SH-SY5Y (cell line): ENCODE measurements at regions not wholly inside any gene's neighbourhood (a gene's known extent, or its start where the extent isn't known, plus 50 kb on each side); places are given as distances from the start of the nearest gene placed in this dataset.

Experiments
- GATA2 ChIP-seq: IDR thresholded peaks from 2 replicates; pipeline ENCODE4 v1.6.1; 2011; ENCODE audit warnings: mild to moderate bottlenecking, low read depth, low read length
- GATA3 ChIP-seq: IDR thresholded peaks from 2 replicates; pipeline ENCODE4 v1.6.1; 2011; ENCODE audit warnings: low read depth, mild to moderate bottlenecking, low read length, moderate library complexity

- no peak for TF ChIP-seq GATA3
Measured at GRCh38 chr12:112671564-112671963, 120.0 kb upstream of the RPH3A start.

DNA sequence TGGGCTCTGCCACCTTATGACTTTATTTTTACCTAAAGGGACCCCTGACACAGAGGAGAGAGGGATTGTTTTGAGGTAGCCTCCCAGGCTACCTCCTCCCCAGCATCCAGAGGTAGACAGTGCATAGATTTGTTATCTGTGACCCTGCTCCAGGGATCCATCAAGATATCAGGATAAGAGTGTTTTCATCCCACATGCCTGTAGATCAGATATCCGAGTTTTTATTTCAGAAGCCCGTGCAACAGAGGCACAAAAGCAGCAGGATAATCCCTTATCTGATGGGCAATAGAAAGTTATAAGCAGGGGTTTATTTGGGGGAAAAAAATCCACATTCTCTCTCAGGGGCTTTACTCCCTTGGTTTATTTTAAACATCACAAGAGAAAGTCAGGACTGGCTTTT, 117.0 kb upstream of the RPH3A start:
- TF ChIP-seq GATA2 (peak; percentile 100), GATA3 (peak; percentile 100)

DNA sequence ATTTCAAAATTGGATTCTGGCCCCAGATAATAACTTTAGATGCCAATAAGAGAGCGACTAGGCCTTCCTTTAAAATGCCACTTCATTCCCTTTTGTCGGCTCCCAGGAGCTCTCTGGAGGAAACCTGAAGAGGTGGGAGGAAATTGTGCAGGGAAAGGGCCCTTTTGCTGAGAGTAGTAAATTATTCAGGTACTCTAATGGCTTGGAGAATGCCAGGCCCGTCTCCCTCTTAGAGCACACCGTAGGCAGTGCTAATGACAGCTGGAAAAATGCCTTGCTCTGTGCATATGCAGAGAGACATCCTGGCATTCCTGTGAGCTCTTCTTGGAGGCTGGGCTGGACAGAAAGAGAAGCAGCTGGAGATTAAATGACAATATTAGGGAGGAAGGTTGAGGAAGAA, 115.0 kb upstream of the RPH3A start:
- TF ChIP-seq GATA2 (no peak), GATA3 (no peak)

DNA sequence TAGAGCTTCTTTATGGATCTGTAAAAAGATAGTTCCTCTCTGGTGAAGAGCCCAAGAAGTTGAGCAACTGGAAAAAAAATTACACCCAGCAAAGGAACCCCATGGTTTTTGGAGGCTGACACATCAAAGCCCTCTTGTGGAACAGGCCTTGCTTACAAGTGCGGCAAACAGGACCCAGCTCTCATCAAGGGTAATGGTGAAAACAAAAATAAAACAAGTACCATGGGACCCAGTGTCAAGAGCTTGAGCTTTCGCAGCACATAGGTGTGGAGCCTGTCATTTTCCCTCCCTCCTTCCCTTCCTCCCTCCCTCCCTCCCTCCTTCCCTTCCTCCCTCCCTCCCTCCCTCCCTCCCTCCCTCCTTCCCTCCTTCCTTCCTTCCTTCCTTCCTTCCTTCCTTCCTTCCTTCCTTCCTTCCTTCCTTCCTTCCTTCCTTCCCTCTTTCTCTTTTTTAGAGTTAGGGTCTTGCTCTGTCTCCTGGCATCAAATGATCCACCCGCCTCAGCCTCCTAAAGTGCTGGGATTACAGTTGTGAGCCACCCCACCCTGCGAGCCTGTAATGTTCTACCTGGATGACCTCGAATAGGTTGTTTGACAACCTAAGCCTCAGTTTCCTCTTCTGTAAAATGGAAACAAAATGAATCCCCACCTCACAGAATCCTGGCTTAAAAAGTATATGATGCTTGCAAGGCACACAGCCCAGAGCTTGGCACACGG, 114.3 kb upstream of the RPH3A start:
- TF ChIP-seq GATA2 (no peak), GATA3 (no peak)

DNA sequence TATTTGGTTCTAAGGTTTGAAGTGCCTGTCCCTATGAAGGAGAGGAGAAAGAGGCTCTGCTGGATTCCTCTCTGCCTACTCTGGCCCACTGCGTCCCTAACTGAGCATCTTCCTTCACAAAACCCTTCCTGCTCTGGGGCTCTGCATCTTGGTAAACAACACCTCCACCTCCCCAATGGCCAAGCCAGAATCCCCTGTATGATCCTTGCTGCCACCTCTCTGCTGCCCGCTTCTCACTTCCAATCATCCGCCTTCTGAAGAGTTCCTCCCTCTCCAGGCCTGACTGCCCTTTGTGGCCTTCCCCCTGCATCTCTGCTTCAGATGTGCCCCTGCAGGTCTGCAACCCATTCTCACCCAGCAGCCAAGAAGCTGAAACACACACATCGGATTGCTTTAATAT, 110.6 kb upstream of the RPH3A start:
- TF ChIP-seq GATA3: no peak
- no peak for TF ChIP-seq GATA2

DNA sequence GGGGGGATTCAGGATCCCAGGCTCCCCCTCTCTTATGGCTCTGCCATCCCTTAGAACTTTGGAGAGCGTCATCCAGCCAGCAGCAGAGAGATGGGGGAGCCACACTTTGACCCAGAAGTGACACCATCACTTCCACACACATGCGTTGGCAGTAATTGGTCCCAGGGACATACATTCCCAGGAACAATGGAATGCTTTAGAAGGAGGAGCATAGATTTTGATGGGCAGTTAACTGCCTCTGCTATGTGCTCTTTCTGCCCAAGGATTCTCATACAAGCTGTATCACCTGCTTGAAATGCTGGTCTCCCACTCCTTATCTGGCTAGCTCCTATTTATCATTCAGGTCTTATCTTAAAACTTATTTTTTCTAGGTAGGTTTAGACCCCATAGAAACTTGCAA, 109.0 kb upstream of the RPH3A start:
- no peak for TF ChIP-seq GATA2
- TF ChIP-seq GATA3: no peak

DNA sequence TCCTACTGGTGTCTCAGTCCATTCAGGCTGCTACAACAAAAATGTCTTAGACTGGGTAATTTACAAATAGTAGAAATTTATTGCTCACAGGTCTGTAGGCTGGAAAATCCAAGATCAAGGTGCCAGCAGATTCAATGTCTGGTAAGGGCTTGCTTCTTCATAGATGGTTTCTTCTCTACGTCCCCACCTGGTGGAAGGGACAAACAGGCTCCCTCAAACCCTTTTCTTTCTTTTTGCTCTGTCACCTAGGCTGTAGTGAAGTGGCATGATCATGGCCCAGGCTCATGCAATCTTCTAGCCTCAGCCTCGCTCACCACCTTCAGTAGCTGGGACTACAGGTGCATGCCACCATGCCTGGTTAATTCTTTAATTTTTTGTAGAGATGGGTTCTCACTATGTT, 106.8 kb upstream of the RPH3A start:
- TF ChIP-seq GATA3 (no peak), GATA2 (no peak)

DNA sequence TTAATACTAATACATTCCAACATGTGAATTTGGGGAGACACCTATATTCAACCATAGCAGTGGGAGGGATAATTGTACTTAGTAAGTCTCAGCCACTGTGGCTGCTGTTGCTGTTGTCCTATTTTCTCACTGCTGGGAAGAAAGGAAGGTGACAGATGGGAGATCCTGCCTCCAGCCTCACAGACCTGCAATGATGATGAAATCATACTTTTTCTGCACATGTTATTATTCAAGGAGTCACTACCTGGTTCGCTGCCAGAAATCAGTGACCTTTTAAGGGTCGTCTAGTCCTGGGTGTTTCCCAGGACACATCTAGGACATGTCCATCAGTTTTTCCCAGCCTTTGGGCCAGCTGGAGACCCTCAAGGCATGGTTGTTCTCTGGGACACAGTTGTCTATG, 106.2 kb upstream of the RPH3A start:
- TF ChIP-seq GATA2: no peak
- no peak for TF ChIP-seq GATA3

DNA sequence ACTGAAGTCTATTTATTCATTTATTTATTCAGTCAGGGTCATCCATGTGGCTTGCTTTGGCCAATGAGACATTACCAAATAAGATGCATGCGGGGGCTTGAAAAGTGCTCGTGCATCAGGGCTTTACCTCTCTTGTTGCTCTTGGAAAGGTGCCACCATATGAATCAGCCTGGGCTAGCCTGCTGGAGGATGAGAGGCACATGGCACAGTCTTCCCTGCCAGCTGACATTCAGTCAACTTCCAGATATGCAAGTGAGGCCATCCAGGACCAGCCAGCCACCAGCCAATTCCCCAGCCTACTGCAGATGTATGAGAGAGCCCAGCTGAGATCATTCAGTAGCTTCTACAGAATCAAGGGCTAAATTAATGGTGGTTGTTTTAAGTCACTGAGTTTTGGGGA, 105.2 kb upstream of the RPH3A start:
- TF ChIP-seq GATA3: no peak
- no peak for TF ChIP-seq GATA2

DNA sequence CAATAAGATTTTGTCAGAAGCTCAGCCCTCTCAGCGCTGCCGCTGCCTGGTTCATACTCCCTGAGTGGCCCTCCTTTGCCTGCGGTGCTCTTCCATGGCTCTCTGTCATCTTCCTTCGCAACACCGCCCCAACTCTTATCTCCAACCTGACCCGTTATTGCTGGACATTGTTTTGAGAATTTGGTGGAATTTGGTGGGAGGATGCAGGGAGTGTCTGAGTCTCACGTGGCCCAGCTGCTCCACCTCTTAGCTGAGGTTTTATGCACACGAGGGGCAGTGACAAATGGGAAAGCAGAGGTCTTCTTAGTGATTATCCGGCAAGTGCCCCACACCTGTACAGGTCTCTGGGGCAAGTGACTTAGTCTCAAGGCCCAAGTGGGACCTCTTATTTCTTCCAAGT, 97.5 kb upstream of the RPH3A start:
- TF ChIP-seq GATA2 (no peak), GATA3 (no peak)

GRCh38 chr12:112705037-112705632, 86.4 kb upstream of the RPH3A start:
- TF ChIP-seq GATA2 (no peak), GATA3 (no peak)

DNA sequence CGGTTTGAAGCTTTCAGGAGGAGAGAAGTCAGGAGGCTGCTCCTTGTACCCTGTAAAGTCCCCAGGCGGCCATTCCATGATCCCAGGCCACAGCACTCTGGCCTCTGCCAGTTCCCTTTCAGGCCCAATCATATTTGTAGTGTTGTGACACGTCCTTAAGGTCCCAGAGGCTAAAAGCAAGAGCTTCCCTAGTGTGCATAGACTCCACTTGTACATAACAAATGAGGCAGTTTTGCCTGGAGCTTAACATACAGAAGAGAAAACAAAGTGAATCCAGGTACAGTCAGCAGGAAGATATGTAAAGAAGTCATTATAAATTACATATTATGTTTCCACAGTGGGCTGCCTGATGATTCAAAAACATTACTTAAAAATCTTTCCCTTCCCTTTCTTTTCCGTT, 81.1 kb upstream of the RPH3A start:
- TF ChIP-seq GATA2: no peak

GRCh38 chr12:112711026-112711425, 80.5 kb upstream of the RPH3A start:
- TF ChIP-seq GATA2: no peak
- no peak for TF ChIP-seq GATA3

DNA sequence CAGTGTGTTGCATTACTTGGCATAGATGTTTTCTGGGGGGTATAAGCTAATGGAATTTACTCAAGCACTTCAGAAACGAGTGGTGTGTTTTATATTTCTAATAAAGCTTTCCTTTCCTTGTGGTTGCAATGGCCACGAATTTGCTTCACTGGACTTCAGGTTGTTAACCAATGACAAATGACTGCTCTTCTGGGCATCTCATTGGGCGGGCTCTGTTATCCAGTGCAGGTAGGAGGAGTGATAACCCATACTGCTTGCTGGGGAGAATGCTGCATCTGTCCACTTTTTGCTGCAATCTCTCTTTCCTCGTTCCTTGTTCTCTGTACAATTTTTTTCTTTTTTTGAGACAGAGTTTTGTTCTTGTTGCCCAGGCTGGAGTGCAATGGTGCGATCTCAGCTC, 80.0 kb upstream of the RPH3A start:
- TF ChIP-seq GATA3 (no peak), GATA2 (no peak)

- TF ChIP-seq GATA2 (no peak), GATA3 (no peak)
Measured at GRCh38 chr12:112713471-112713870, 78.1 kb upstream of the RPH3A start.

GRCh38 chr12:112714166-112714710, 77.3 kb upstream of the RPH3A start:
- TF ChIP-seq GATA2 (no peak), GATA3 (no peak)
